SH-SY5Y (cell line): ENCODE measurements at regions not wholly inside any gene's neighbourhood (a gene's known extent, or its start where the extent isn't known, plus 50 kb on each side); places are given as distances from the start of the nearest gene placed in this dataset.

Experiments used
- GATA2 ChIP-seq: IDR thresholded peaks from 2 replicates; pipeline ENCODE4 v1.6.1; 2011; ENCODE audit warnings: mild to moderate bottlenecking, low read depth, low read length
- GATA3 ChIP-seq: IDR thresholded peaks from 2 replicates; pipeline ENCODE4 v1.6.1; 2011; ENCODE audit warnings: low read depth, mild to moderate bottlenecking, low read length, moderate library complexity

DNA sequence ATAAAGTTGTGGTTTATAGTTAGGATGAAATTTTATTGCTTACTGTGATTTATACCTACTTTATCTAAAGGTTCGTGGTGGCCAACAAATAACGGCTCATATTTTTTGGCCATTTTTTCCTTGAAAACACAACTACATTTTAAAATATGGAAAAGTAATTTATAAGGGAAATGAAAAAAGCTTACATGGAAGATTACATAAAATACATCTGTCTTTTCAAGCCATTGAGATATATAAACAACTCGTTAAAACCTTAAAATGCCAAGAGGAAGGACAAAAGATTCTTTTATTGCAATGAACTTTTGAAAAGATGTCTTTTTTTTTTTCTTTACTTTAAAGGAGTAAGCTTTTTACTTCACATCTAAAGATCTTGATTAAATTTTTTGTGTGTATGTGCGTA lies 55.4 kb upstream of the EYA4 start:
- no peak for TF ChIP-seq GATA2
- no peak for TF ChIP-seq GATA3
